Activated naive CD4-positive, alpha-beta T cell treated with anti-CD3 and anti-CD28 coated beads, Interleukin-2, amount 50 U/mL, for 24 hours (primary cell): ENCODE measurements at regions not wholly inside any gene's neighbourhood (a gene's known extent, or its start where the extent isn't known, plus 50 kb on each side); places are given as distances from the start of the nearest gene placed in this dataset.

Source experiments
- H3K27ac Mint-ChIP-seq: one replicate; pipeline ENCODE4 v1.8.0; 2021; ENCODE audit warnings: mild to moderate bottlenecking, mixed read lengths
- H3K27me3 Mint-ChIP-seq: one replicate; pipeline ENCODE4 v1.8.0; 2021; ENCODE audit warnings: mixed read lengths
- H3K36me3 Mint-ChIP-seq: one replicate; pipeline ENCODE4 v1.8.0; 2021; ENCODE audit warnings: mixed read lengths
- H3K4me1 Mint-ChIP-seq: one replicate; pipeline ENCODE4 v1.8.0; 2021; ENCODE audit warnings: mixed read lengths
- H3K4me3 Mint-ChIP-seq: one replicate; pipeline ENCODE4 v1.8.0; 2021; ENCODE audit warnings: mild to moderate bottlenecking, mixed read lengths
- H3K9me3 Mint-ChIP-seq: one replicate; pipeline ENCODE4 v1.8.0; 2021; ENCODE audit warnings: mixed read lengths

- no peaks in the 10 kb centered on the region for H3K27me3 Mint-ChIP-seq
- no peaks in the 10 kb centered on the region for H3K4me1 Mint-ChIP-seq
- H3K36me3 Mint-ChIP-seq, result peaks cover 2% of the 10 kb centered on the region
- no peak overlapping the region for H3K27ac Mint-ChIP-seq
- H3K9me3 Mint-ChIP-seq, result peaks cover 4% of the 10 kb centered on the region
- no peak overlapping the region for H3K4me3 Mint-ChIP-seq
Observed at GRCh38 chr18:29154758-29155725, 978.1 kb upstream of the CDH2 start.

- Mint-ChIP-seq H3K27ac (no peak overlapping the region), H3K4me3 (no peak overlapping the region), H3K9me3 (peaks cover 4% of the 10 kb centered on the region), H3K36me3 (peaks cover 2% of the 10 kb centered on the region), H3K27me3 (no peaks in the 10 kb centered on the region), H3K4me1 (no peaks in the 10 kb centered on the region)
Observed at GRCh38 chr18:29154196-29154757, 977.3 kb upstream of the CDH2 start.

GRCh38 chr18:29153091-29153490, 976.2 kb upstream of the CDH2 start:
- Mint-ChIP-seq H3K36me3 (peaks cover 2% of the 10 kb centered on the region), H3K9me3 (peaks cover 4% of the 10 kb centered on the region), H3K27me3 (no peaks in the 10 kb centered on the region), H3K4me3 (no peak overlapping the region), H3K27ac (no peak overlapping the region), H3K4me1 (no peaks in the 10 kb centered on the region)

- no peak overlapping the region for H3K27ac Mint-ChIP-seq
- H3K36me3 Mint-ChIP-seq, result peaks cover 1% of the 10 kb centered on the region
- no peaks in the 10 kb centered on the region for H3K4me1 Mint-ChIP-seq
- H3K27me3 Mint-ChIP-seq, result no peaks in the 10 kb centered on the region
- H3K4me3 Mint-ChIP-seq, result no peak overlapping the region
- peaks cover 8% of the 10 kb centered on the region for H3K9me3 Mint-ChIP-seq
Observed at GRCh38 chr18:29147944-29148343, 971.0 kb upstream of the CDH2 start.

GRCh38 chr18:29146068-29146467, 969.1 kb upstream of the CDH2 start:
- no peaks in the 10 kb centered on the region for H3K36me3 Mint-ChIP-seq
- H3K4me1 Mint-ChIP-seq, result no peaks in the 10 kb centered on the region
- no peak overlapping the region for H3K27ac Mint-ChIP-seq
- peaks cover 12% of the 10 kb centered on the region for H3K9me3 Mint-ChIP-seq
- H3K27me3 Mint-ChIP-seq, result no peaks in the 10 kb centered on the region
- H3K4me3 Mint-ChIP-seq, result no peak overlapping the region

GRCh38 chr18:29140590-29140989, 963.7 kb upstream of the CDH2 start:
- Mint-ChIP-seq H3K4me3 (no peak overlapping the region), H3K4me1 (no peaks in the 10 kb centered on the region), H3K27me3 (no peaks in the 10 kb centered on the region), H3K27ac (no peak overlapping the region), H3K36me3 (no peaks in the 10 kb centered on the region), H3K9me3 (peaks cover 18% of the 10 kb centered on the region)

- Mint-ChIP-seq H3K36me3 (no peaks in the 10 kb centered on the region), H3K27me3 (no peaks in the 10 kb centered on the region), H3K27ac (no peak overlapping the region), H3K4me3 (no peak overlapping the region), H3K4me1 (no peaks in the 10 kb centered on the region), H3K9me3 (peaks cover 10% of the 10 kb centered on the region)
Observed at GRCh38 chr18:29137773-29138495, 961.0 kb upstream of the CDH2 start.

- H3K9me3 Mint-ChIP-seq, result peaks cover 4% of the 10 kb centered on the region
- H3K27ac Mint-ChIP-seq, result no peak overlapping the region
- no peaks in the 10 kb centered on the region for H3K36me3 Mint-ChIP-seq
- H3K27me3 Mint-ChIP-seq, result no peaks in the 10 kb centered on the region
- no peaks in the 10 kb centered on the region for H3K4me1 Mint-ChIP-seq
- H3K4me3 Mint-ChIP-seq, result no peak overlapping the region
Observed at GRCh38 chr18:29123706-29124530, 947.0 kb upstream of the CDH2 start.

- Mint-ChIP-seq H3K27ac (no peak overlapping the region), H3K9me3 (peaks cover 21% of the 10 kb centered on the region), H3K4me3 (no peak overlapping the region), H3K4me1 (no peaks in the 10 kb centered on the region), H3K27me3 (no peaks in the 10 kb centered on the region), H3K36me3 (no peaks in the 10 kb centered on the region)
Observed at GRCh38 chr18:29104671-29105070, 927.7 kb upstream of the CDH2 start.

GRCh38 chr18:29104227-29104626, 927.3 kb upstream of the CDH2 start:
- Mint-ChIP-seq H3K4me3 (no peak overlapping the region), H3K4me1 (no peaks in the 10 kb centered on the region), H3K36me3 (no peaks in the 10 kb centered on the region), H3K27ac (no peak overlapping the region), H3K27me3 (no peaks in the 10 kb centered on the region), H3K9me3 (peaks cover 21% of the 10 kb centered on the region)

GRCh38 chr18:29096079-29096770, 919.3 kb upstream of the CDH2 start:
- Mint-ChIP-seq H3K4me1 (no peaks in the 10 kb centered on the region), H3K4me3 (no peak overlapping the region)

GRCh38 chr18:29087616-29088246, 910.8 kb upstream of the CDH2 start:
- peaks cover 28% of the 10 kb centered on the region for H3K9me3 Mint-ChIP-seq
- H3K27ac Mint-ChIP-seq, result no peak overlapping the region
- H3K4me3 Mint-ChIP-seq, result no peak overlapping the region
- H3K4me1 Mint-ChIP-seq, result no peaks in the 10 kb centered on the region
- H3K27me3 Mint-ChIP-seq, result no peaks in the 10 kb centered on the region
- no peaks in the 10 kb centered on the region for H3K36me3 Mint-ChIP-seq

More at GRCh38 chr18:29096079-29096770, 919.3 kb upstream of the CDH2 start:
- Mint-ChIP-seq H3K36me3 (no peaks in the 10 kb centered on the region), H3K27ac (no peak overlapping the region), H3K9me3 (peaks cover 14% of the 10 kb centered on the region), H3K27me3 (no peaks in the 10 kb centered on the region)

- Mint-ChIP-seq H3K27ac (no peak overlapping the region), H3K4me1 (no peaks in the 10 kb centered on the region), H3K36me3 (no peaks in the 10 kb centered on the region), H3K9me3 (peaks cover 14% of the 10 kb centered on the region), H3K4me3 (no peak overlapping the region), H3K27me3 (no peaks in the 10 kb centered on the region)
Observed at GRCh38 chr18:29084120-29084519, 907.2 kb upstream of the CDH2 start.

GRCh38 chr18:29083545-29083944, 906.6 kb upstream of the CDH2 start:
- Mint-ChIP-seq H3K27me3 (no peaks in the 10 kb centered on the region), H3K4me1 (no peaks in the 10 kb centered on the region), H3K27ac (no peak overlapping the region), H3K36me3 (no peaks in the 10 kb centered on the region), H3K9me3 (peaks cover 10% of the 10 kb centered on the region), H3K4me3 (no peak overlapping the region)
